Astrocyte (in vitro differentiated cells and primary cell): ENCODE measurements at regions not wholly inside any gene's neighbourhood (a gene's known extent, or its start where the extent isn't known, plus 50 kb on each side); places are given as distances from the start of the nearest gene placed in this dataset.

ENCODE experiments used
- CTCF ChIP-seq: IDR thresholded peaks from 2 replicates; pipeline ENCODE4 v1.5.1; 2011; ENCODE audit warnings: low read depth, mild to moderate bottlenecking, inconsistent platforms, low read length, moderate library complexity; ENCODE audit not compliant: insufficient read depth
- EZH2 ChIP-seq: IDR thresholded peaks from 2 replicates; pipeline ENCODE4 v1.6.1; 2012; ENCODE audit warnings: mild to moderate bottlenecking, low read length, inconsistent platforms; ENCODE audit not compliant: insufficient read depth

- TF ChIP-seq CTCF = no peak
- TF ChIP-seq EZH2 = no peak
Observed at GRCh38 chr10:130459011-130459410, 322.8 kb downstream of the GLRX3 start.
